Type B pancreatic cell (in vitro differentiated cells): ENCODE measurements at regions not wholly inside any gene's neighbourhood (a gene's known extent, or its start where the extent isn't known, plus 50 kb on each side); places are given as distances from the start of the nearest gene placed in this dataset.

Experiments
- DNase-seq: peaks from one replicate; pipeline ENCODE4 v3.0.0; 2021; ENCODE audit warnings: mixed read lengths; ENCODE audit not compliant: unreplicated experiment; ENCODE audit errors: extremely low spot score
- H3K27ac Mint-ChIP-seq: 2 replicates; pipeline ENCODE4 v1.8.0; 2021; ENCODE audit warnings: mild to moderate bottlenecking, mixed read lengths
- H3K27me3 Mint-ChIP-seq: 2 replicates; pipeline ENCODE4 v1.8.0; 2021; ENCODE audit warnings: mixed read lengths
- H3K36me3 Mint-ChIP-seq: 2 replicates; pipeline ENCODE4 v1.8.0; 2021; ENCODE audit warnings: mixed read lengths
- H3K4me1 Mint-ChIP-seq: one replicate; pipeline ENCODE4 v1.8.0; 2021; ENCODE audit warnings: mixed read lengths; ENCODE audit not compliant: unreplicated experiment
- H3K4me3 Mint-ChIP-seq: 2 replicates; pipeline ENCODE4 v1.8.0; 2021; ENCODE audit warnings: mild to moderate bottlenecking, mixed read lengths
- H3K9me3 Mint-ChIP-seq: 2 replicates; pipeline ENCODE4 v1.8.0; 2021; ENCODE audit warnings: mixed read lengths
- CTCF ChIP-seq: fragments of 200-600 bp; sonication (generic); conservative IDR thresholded peaks from 2 replicates; pipeline ENCODE4 v1.5.0; 2021; ENCODE audit warnings: antibody characterized with exemption, mild to moderate bottlenecking

DNA sequence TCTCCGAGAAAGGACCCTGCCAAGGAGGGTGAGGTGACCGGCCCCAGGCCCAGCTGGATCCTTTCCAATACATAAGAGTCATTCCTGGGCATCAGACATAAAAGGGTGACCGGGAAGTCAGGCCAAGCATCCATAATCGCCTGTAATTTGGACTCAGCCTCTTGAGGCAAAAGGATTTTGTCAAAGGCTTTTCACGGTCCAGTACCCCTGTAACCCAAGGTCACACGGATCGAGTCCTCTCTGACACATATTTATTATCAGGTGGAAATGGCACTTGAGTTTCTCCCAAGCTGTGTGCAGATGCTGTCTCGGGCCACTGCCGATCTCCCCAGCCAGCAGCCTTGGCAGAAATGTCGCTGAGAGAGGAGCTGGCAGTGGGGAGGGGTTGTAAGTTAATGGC, 556.5 kb downstream of the MN1 start:
- H3K36me3 Mint-ChIP-seq: no peaks in the 10 kb centered on the region
- peaks cover 11% of the 10 kb centered on the region for H3K27me3 Mint-ChIP-seq
- no peak overlapping the region for H3K4me3 Mint-ChIP-seq
- no peaks in the 10 kb centered on the region for H3K9me3 Mint-ChIP-seq
- TF ChIP-seq CTCF: no peak
- H3K27ac Mint-ChIP-seq: no peak overlapping the region
- peaks cover 23% of the 10 kb centered on the region for H3K4me1 Mint-ChIP-seq
- DNase-seq: no peak

- H3K4me3 Mint-ChIP-seq: no peak overlapping the region
- H3K27ac Mint-ChIP-seq: no peak overlapping the region
- no peaks in the 10 kb centered on the region for H3K9me3 Mint-ChIP-seq
- no peak for TF ChIP-seq CTCF
- no peak for DNase-seq
- H3K27me3 Mint-ChIP-seq: peaks cover 11% of the 10 kb centered on the region
- peaks cover 26% of the 10 kb centered on the region for H3K4me1 Mint-ChIP-seq
- no peaks in the 10 kb centered on the region for H3K36me3 Mint-ChIP-seq
Observed at GRCh38 chr22:27246558-27246957, 555.0 kb downstream of the MN1 start.

DNA sequence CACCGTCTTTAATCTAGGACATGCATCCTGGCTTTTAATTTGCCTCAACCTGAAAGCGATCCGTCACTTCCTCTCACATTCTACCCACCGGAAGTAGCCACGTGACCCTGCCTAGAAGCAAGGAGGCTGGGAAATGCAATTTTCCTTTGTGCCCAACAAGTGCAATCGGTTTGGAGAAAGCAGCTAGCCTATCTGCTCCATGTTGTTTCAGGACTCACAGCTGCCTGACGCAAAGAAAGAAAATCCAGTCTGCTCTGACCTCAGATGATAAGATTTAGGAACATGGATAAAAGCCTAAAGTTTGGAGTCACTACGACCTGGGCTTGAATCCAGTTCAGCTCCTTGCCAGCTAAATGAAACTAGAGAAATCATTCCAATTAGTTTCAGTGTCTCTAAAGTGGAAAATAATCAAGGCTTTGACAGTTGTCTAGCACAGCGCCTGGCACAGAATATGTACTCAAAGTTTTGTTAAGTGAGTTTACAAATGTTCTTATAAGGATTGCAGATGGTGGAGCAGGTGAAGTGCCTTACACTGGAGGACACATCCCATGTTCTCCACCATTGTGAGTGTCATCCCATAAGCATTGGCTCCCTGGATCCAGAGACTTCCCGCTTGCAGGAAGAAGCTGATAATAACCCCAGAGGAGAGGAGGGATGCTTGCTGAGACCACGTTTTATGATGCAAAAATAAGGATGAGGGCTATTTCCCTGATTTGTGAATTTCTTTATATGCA, 553.7 kb downstream of the MN1 start:
- Mint-ChIP-seq H3K27me3 (peaks cover 8% of the 10 kb centered on the region), H3K36me3 (no peaks in the 10 kb centered on the region), H3K27ac (no peak overlapping the region), H3K9me3 (no peaks in the 10 kb centered on the region), H3K4me3 (no peak overlapping the region), H3K4me1 (peaks cover 19% of the 10 kb centered on the region)
- DNase-seq: no peak
- no peak for TF ChIP-seq CTCF

GRCh38 chr22:27250418-27250817, 551.1 kb downstream of the MN1 start:
- no peak for DNase-seq
- Mint-ChIP-seq H3K4me3 (no peak overlapping the region), H3K4me1 (peaks cover 15% of the 10 kb centered on the region), H3K36me3 (no peaks in the 10 kb centered on the region), H3K27ac (no peak overlapping the region), H3K27me3 (peaks cover 8% of the 10 kb centered on the region), H3K9me3 (peaks cover 6% of the 10 kb centered on the region)
- no peak for TF ChIP-seq CTCF

- peaks cover 15% of the 10 kb centered on the region for H3K4me1 Mint-ChIP-seq
- no peak for DNase-seq
- H3K4me3 Mint-ChIP-seq: no peak overlapping the region
- H3K27ac Mint-ChIP-seq: no peak overlapping the region
- peaks cover 8% of the 10 kb centered on the region for H3K27me3 Mint-ChIP-seq
- H3K9me3 Mint-ChIP-seq: peaks cover 11% of the 10 kb centered on the region
- H3K36me3 Mint-ChIP-seq: no peaks in the 10 kb centered on the region
- TF ChIP-seq CTCF: no peak
Observed at GRCh38 chr22:27250886-27251285, 550.7 kb downstream of the MN1 start.
